GM23338 (cell line): ENCODE measurements at regions not wholly inside any gene's neighbourhood (a gene's known extent, or its start where the extent isn't known, plus 50 kb on each side); places are given as distances from the start of the nearest gene placed in this dataset.

Experiments
- ATAC-seq: fragments of 200-7000 bp; cut with Tn5 transposase; 3 replicates; pipeline ENCODE4 v1.9.1; 2020
- DNase-seq: peaks from one replicate; pipeline ENCODE4 v3.0.0-alpha.2; 2015; ENCODE audit warnings: low spot score
- H2AFZ ChIP-seq: fragments of 200-600 bp; sonication (generic); 2 replicates; pipeline ENCODE4 v1.8.0; 2016; ENCODE audit warnings: antibody characterized with exemption, mild to moderate bottlenecking, moderate library complexity
- H3F3A ChIP-seq: fragments of 200-600 bp; sonication (generic); replicated peaks from 2 replicates; pipeline ENCODE4 v1.8.0; 2017; ENCODE audit warnings: antibody characterized with exemption, mixed run types, low read depth
- H3K27ac ChIP-seq: fragments of 200-600 bp; sonication (generic); 2 replicates; pipeline ENCODE4 v1.6.1; 2016; ENCODE audit warnings: low read depth
- H3K27me3 ChIP-seq: fragments of 200-600 bp; sonication (generic); 2 replicates; pipeline ENCODE4 v1.8.0; 2016; ENCODE audit warnings: mild to moderate bottlenecking, mixed run types, moderate library complexity; ENCODE audit not compliant: insufficient read depth
- H3K36me3 ChIP-seq: fragments of 200-600 bp; sonication (generic); 2 replicates; pipeline ENCODE4 v1.8.0; 2016; ENCODE audit warnings: mild to moderate bottlenecking; ENCODE audit not compliant: insufficient read depth
- H3K4me1 ChIP-seq: fragments of 200-600 bp; sonication (generic); 2 replicates; pipeline ENCODE4 v1.8.0; 2016; ENCODE audit warnings: mild to moderate bottlenecking, moderate library complexity; ENCODE audit not compliant: insufficient read depth
- H3K4me2 ChIP-seq: fragments of 200-600 bp; sonication (generic); 2 replicates; pipeline ENCODE4 v1.7.1; 2017; ENCODE audit warnings: mixed run types
- H3K4me3 ChIP-seq: fragments of 200-600 bp; sonication (generic); 2 replicates; pipeline ENCODE4 v1.6.1; 2016; ENCODE audit warnings: mixed run types
- H3K79me2 ChIP-seq: fragments of 200-600 bp; sonication (generic); replicated peaks from 2 replicates; pipeline ENCODE4 v1.8.0; 2017; ENCODE audit warnings: mild to moderate bottlenecking; ENCODE audit not compliant: insufficient read depth
- H3K9me2 ChIP-seq: fragments of 200-600 bp; sonication (generic); 2 replicates; pipeline ENCODE4 v1.8.0; 2017; ENCODE audit not compliant: insufficient read depth
- H4K20me1 ChIP-seq: fragments of 200-600 bp; sonication (generic); replicated peaks from 2 replicates; pipeline ENCODE4 v1.8.0; 2017; ENCODE audit warnings: mild to moderate bottlenecking; ENCODE audit not compliant: insufficient read depth
- H3K27ac Mint-ChIP-seq: 2 replicates; pipeline ENCODE4 v1.8.0; 2020; ENCODE audit warnings: inconsistent platforms, mild to moderate bottlenecking, moderate library complexity, mixed read lengths
- H3K27me3 Mint-ChIP-seq: 3 replicates; pipeline ENCODE4 v1.8.0; 2022; ENCODE audit warnings: low read depth, mild to moderate bottlenecking, moderate library complexity, mixed read lengths, inconsistent platforms; ENCODE audit not compliant: insufficient read depth, poor library complexity
- H3K36me3 Mint-ChIP-seq: 3 replicates; pipeline ENCODE4 v1.8.0; 2021; ENCODE audit warnings: low read depth, mild to moderate bottlenecking, inconsistent platforms, moderate library complexity, mixed read lengths
- H3K4me1 Mint-ChIP-seq: 3 replicates; pipeline ENCODE4 v1.8.0; 2020; ENCODE audit warnings: mild to moderate bottlenecking, inconsistent platforms, mixed read lengths
- H3K4me3 Mint-ChIP-seq: 3 replicates; pipeline ENCODE4 v1.8.0; 2021; ENCODE audit warnings: moderate library complexity, mild to moderate bottlenecking, inconsistent platforms, mixed read lengths
- H3K9me3 Mint-ChIP-seq: 3 replicates; pipeline ENCODE4 v1.8.0; 2020; ENCODE audit warnings: moderate library complexity, mild to moderate bottlenecking, inconsistent platforms, mixed read lengths
- CREB1 ChIP-seq: fragments of 250-450 bp; sonication (Bioruptor Pico); IDR thresholded peaks from 2 replicates; pipeline ENCODE4 v1.5.0; 2020; ENCODE audit warnings: low read depth, mild to moderate bottlenecking, moderate library complexity
- EZH2 ChIP-seq: fragments of 200-600 bp; sonication (generic); IDR thresholded peaks from one replicate; pipeline ENCODE4 v1.8.0; 2017; ENCODE audit warnings: antibody characterized with exemption, mild to moderate bottlenecking, low read depth; ENCODE audit not compliant: unreplicated experiment
- EZH2phosphoT487 ChIP-seq: fragments of 200-600 bp; sonication (generic); IDR thresholded peaks from one replicate; pipeline ENCODE4 v1.8.1; 2018; ENCODE audit warnings: antibody characterized with exemption; ENCODE audit not compliant: unreplicated experiment
- JUNB ChIP-seq: IDR thresholded peaks from one replicate; pipeline ENCODE4 v1.6.1; 2016; ENCODE audit warnings: antibody characterized with exemption; ENCODE audit not compliant: unreplicated experiment
- NANOG ChIP-seq: IDR thresholded peaks from 2 replicates; pipeline ENCODE4 v1.6.1; 2016; ENCODE audit warnings: antibody characterized with exemption, borderline replicate concordance
- POLR2AphosphoS5 ChIP-seq: IDR thresholded peaks from 2 replicates; pipeline ENCODE4 v1.6.1; 2016; ENCODE audit warnings: antibody characterized with exemption, low read depth
- REST ChIP-seq: IDR thresholded peaks from one replicate; pipeline ENCODE4 v1.6.1; 2018; ENCODE audit warnings: antibody characterized with exemption; ENCODE audit not compliant: unreplicated experiment
- STAT1 ChIP-seq: IDR thresholded peaks from one replicate; pipeline ENCODE4 v1.6.1; 2016; ENCODE audit warnings: antibody characterized with exemption; ENCODE audit not compliant: unreplicated experiment
- ZNF114 ChIP-seq: fragments of 250-450 bp; sonication (Bioruptor Pico); IDR thresholded peaks from 2 replicates; pipeline ENCODE4 v1.5.0; 2020; ENCODE audit warnings: mild to moderate bottlenecking, moderate library complexity
- ZNF331 ChIP-seq: fragments of 250-450 bp; sonication (Bioruptor Pico); IDR thresholded peaks from 2 replicates; pipeline ENCODE4 v1.5.0; 2020; ENCODE audit warnings: low read depth, mild to moderate bottlenecking, moderate library complexity
- TF ChIP-seq, protein P1 (sequence below): IDR thresholded peaks from 2 replicates; pipeline ENCODE4 v1.6.1; 2016; ENCODE audit warnings: antibody characterized with exemption
- TF ChIP-seq, protein P2 (sequence below), 2 experiments: fragments of 200-600 bp in 1 of 2; sonication (generic) in 1 of 2; conservative IDR thresholded peaks; 2 replicates each; pipeline versions ENCODE4 v1.5.1 to v1.6.1; 2016 to 2017; ENCODE audit warnings: antibody characterized with exemption in 2 of 2, low read depth in 2 of 2, mild to moderate bottlenecking in 2 of 2, moderate library complexity in 1 of 2
- TF ChIP-seq, protein P3 (sequence below): fragments of 250-450 bp; sonication (Bioruptor Pico); IDR thresholded peaks from 2 replicates; pipeline ENCODE4 v1.5.0; 2020; ENCODE audit warnings: mild to moderate bottlenecking, moderate library complexity

DNA sequence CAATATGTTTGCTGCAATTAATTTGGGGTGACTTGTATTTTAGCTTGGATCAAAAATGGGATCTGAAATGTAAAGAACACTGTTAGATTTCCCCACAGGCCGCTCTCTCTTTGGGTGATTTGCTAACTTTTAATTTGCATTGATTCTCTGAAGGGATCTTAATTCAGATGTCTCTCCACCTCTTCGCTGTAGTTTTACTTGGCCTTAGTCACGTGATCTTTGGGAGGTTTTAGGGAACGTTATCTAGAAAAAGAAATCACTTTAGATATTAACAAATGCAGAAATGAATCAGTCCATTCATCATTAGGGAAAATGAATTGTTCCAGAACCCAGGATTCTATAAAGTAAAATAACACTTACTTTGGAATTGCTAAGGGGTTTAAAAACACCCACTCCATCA lies 390.2 kb downstream of the THBS2 start:
- Histone ChIP-seq H3K36me3 (no peaks in the 10 kb centered on the region), H2AFZ (no peak overlapping the region), H3K79me2 (no peaks in the 10 kb centered on the region), H3K27ac (no peak overlapping the region), H3K27me3 (no peaks in the 10 kb centered on the region), H4K20me1 (no peaks in the 10 kb centered on the region), H3K4me2 (no peak overlapping the region), H3F3A (no peaks in the 10 kb centered on the region), H3K4me1 (no peaks in the 10 kb centered on the region), H3K4me3 (no peak overlapping the region), H3K9me2 (no peaks in the 10 kb centered on the region)
- no peak for ATAC-seq
- TF ChIP-seq, protein P1, sequence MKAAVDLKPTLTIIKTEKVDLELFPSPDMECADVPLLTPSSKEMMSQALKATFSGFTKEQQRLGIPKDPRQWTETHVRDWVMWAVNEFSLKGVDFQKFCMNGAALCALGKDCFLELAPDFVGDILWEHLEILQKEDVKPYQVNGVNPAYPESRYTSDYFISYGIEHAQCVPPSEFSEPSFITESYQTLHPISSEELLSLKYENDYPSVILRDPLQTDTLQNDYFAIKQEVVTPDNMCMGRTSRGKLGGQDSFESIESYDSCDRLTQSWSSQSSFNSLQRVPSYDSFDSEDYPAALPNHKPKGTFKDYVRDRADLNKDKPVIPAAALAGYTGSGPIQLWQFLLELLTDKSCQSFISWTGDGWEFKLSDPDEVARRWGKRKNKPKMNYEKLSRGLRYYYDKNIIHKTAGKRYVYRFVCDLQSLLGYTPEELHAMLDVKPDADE: no peak
- TF ChIP-seq POLR2AphosphoS5 (no peak), NANOG (no peak), EZH2 (no peak), EZH2phosphoT487 (no peak), JUNB (no peak), ZNF114 (no peak), ZNF331 (CRISPR knock-in tag) (no peak), STAT1 (no peak), CREB1 (no peak), REST (no peak)
- TF ChIP-seq, protein P2, sequence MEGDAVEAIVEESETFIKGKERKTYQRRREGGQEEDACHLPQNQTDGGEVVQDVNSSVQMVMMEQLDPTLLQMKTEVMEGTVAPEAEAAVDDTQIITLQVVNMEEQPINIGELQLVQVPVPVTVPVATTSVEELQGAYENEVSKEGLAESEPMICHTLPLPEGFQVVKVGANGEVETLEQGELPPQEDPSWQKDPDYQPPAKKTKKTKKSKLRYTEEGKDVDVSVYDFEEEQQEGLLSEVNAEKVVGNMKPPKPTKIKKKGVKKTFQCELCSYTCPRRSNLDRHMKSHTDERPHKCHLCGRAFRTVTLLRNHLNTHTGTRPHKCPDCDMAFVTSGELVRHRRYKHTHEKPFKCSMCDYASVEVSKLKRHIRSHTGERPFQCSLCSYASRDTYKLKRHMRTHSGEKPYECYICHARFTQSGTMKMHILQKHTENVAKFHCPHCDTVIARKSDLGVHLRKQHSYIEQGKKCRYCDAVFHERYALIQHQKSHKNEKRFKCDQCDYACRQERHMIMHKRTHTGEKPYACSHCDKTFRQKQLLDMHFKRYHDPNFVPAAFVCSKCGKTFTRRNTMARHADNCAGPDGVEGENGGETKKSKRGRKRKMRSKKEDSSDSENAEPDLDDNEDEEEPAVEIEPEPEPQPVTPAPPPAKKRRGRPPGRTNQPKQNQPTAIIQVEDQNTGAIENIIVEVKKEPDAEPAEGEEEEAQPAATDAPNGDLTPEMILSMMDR (conservative IDR thresholded peaks at IDR 0.05; ENCODE audit: low read depth in 2 of 2): no peak
- TF ChIP-seq, protein P3, sequence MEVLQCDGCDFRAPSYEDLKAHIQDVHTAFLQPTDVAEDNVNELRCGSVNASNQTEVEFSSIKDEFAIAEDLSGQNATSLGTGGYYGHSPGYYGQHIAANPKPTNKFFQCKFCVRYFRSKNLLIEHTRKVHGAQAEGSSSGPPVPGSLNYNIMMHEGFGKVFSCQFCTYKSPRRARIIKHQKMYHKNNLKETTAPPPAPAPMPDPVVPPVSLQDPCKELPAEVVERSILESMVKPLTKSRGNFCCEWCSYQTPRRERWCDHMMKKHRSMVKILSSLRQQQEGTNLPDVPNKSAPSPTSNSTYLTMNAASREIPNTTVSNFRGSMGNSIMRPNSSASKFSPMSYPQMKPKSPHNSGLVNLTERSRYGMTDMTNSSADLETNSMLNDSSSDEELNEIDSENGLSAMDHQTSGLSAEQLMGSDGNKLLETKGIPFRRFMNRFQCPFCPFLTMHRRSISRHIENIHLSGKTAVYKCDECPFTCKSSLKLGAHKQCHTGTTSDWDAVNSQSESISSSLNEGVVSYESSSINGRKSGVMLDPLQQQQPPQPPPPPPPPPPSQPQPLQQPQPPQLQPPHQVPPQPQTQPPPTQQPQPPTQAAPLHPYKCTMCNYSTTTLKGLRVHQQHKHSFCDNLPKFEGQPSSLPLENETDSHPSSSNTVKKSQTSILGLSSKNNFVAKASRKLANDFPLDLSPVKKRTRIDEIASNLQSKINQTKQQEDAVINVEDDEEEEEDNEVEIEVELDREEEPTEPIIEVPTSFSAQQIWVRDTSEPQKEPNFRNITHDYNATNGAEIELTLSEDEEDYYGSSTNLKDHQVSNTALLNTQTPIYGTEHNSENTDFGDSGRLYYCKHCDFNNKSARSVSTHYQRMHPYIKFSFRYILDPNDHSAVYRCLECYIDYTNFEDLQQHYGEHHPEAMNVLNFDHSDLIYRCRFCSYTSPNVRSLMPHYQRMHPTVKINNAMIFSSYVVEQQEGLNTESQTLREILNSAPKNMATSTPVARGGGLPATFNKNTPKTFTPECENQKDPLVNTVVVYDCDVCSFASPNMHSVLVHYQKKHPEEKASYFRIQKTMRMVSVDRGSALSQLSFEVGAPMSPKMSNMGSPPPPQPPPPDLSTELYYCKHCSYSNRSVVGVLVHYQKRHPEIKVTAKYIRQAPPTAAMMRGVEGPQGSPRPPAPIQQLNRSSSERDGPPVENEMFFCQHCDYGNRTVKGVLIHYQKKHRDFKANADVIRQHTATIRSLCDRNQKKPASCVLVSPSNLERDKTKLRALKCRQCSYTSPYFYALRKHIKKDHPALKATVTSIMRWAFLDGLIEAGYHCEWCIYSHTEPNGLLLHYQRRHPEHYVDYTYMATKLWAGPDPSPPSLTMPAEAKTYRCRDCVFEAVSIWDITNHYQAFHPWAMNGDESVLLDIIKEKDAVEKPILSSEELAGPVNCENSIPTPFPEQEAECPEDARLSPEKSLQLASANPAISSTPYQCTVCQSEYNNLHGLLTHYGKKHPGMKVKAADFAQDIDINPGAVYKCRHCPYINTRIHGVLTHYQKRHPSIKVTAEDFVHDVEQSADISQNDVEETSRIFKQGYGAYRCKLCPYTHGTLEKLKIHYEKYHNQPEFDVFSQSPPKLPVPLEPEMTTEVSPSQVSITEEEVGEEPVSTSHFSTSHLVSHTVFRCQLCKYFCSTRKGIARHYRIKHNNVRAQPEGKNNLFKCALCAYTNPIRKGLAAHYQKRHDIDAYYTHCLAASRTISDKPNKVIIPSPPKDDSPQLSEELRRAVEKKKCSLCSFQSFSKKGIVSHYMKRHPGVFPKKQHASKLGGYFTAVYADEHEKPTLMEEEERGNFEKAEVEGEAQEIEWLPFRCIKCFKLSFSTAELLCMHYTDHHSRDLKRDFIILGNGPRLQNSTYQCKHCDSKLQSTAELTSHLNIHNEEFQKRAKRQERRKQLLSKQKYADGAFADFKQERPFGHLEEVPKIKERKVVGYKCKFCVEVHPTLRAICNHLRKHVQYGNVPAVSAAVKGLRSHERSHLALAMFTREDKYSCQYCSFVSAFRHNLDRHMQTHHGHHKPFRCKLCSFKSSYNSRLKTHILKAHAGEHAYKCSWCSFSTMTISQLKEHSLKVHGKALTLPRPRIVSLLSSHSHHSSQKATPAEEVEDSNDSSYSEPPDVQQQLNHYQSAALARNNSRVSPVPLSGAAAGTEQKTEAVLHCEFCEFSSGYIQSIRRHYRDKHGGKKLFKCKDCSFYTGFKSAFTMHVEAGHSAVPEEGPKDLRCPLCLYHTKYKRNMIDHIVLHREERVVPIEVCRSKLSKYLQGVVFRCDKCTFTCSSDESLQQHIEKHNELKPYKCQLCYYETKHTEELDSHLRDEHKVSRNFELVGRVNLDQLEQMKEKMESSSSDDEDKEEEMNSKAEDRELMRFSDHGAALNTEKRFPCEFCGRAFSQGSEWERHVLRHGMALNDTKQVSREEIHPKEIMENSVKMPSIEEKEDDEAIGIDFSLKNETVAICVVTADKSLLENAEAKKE (CRISPR knock-in tag): no peak
- DNase-seq: no peak
- H3K36me3 Mint-ChIP-seq: no peaks in the 10 kb centered on the region
- no peaks in the 10 kb centered on the region for H3K4me1 Mint-ChIP-seq
- peaks cover 6% of the 10 kb centered on the region for H3K27me3 Mint-ChIP-seq
- no peak overlapping the region for H3K27ac Mint-ChIP-seq
- H3K4me3 Mint-ChIP-seq: no peak overlapping the region
- no peaks in the 10 kb centered on the region for H3K9me3 Mint-ChIP-seq
